A549 (cell line): ENCODE measurements at regions not wholly inside any gene's neighbourhood (a gene's known extent, or its start where the extent isn't known, plus 50 kb on each side); places are given as distances from the start of the nearest gene placed in this dataset.

Experiments used
- ATAC-seq, 2 experiments: fragments of 200-7000 bp in 1 of 2; fragments of >200 bp in 1 of 2; cut with Nextera tagmentation in 1 of 2; cut with Tn5 transposase in 1 of 2; 3 replicates each; pipeline versions ENCODE4 v1.8.0 to v1.9.1; 2018 to 2020; ENCODE audit warnings: mild to moderate bottlenecking in 1 of 2, moderate library complexity in 1 of 2
- CTCF ChIA-PET: fragments of 300-600 bp; sonication (Branson Sonifier 250); formaldehyde crosslinking; extraction: SDS; loops from one replicate; lab custom pipeline; 2021; ENCODE audit warnings: antibody characterized with exemption, inconsistent platforms; lab: Yijun Ruan, JAX
- POLR2A ChIA-PET: fragments of 350-600 bp; formaldehyde crosslinking; extraction: SDS; loops from one replicate; lab custom pipeline; 2021; ENCODE audit warnings: antibody characterized with exemption, inconsistent platforms; lab: Yijun Ruan, JAX
- DNase-seq, 2 experiments: peaks; one replicate each; pipeline versions ENCODE4 v3.0.0 to v3.0.0-alpha.2; 2011 to 2016; ENCODE audit warnings: low read depth in 1 of 2, low spot score in 1 of 2
- FAIRE-seq: peaks from 2 replicates; lab custom pipeline; 2011; peaks lifted over from hg19 to GRCh38; lab: Jason Lieb, UNC
- H3K27ac ChIP-seq, 2 experiments: fragments of >200 bp; sonication (Bioruptor Twin); formaldehyde crosslinking; 3 replicates each; pipeline ENCODE4 v1.5.1; 2016 to 2017
- H3K4me1 ChIP-seq: fragments of >200 bp; sonication (Bioruptor Twin); formaldehyde crosslinking; 3 replicates; pipeline ENCODE4 v1.6.1; 2016
- H3K4me2 ChIP-seq: fragments of >200 bp; sonication (Bioruptor Twin); formaldehyde crosslinking; 3 replicates; pipeline ENCODE4 v1.6.1; 2016
- H3K4me3 ChIP-seq: fragments of >200 bp; sonication (Bioruptor Twin); formaldehyde crosslinking; 3 replicates; pipeline ENCODE4 v1.5.1; 2016
- H3K9me3 ChIP-seq: fragments of >200 bp; sonication (Bioruptor Twin); formaldehyde crosslinking; 3 replicates; pipeline ENCODE4 v1.6.1; 2016
- ATOH8 ChIP-seq: fragments of 250-450 bp; sonication (Bioruptor Pico); IDR thresholded peaks from 2 replicates; pipeline ENCODE4 v1.5.0; 2020; ENCODE audit warnings: low read depth, mild to moderate bottlenecking, moderate library complexity
- BCL3 ChIP-seq: fragments of >200 bp; sonication (Bioruptor Twin); formaldehyde crosslinking; IDR thresholded peaks from 3 replicates; pipeline ENCODE4 v1.6.1; 2016
- CHD4 ChIP-seq: fragments of 200-600 bp; sonication (generic); IDR thresholded peaks from 2 replicates; pipeline ENCODE4 v1.6.1; 2016; ENCODE audit warnings: antibody characterized with exemption, mild to moderate bottlenecking, borderline replicate concordance
- EP300 ChIP-seq, 2 experiments: fragments of >200 bp; sonication (Bioruptor Twin); formaldehyde crosslinking; IDR thresholded peaks; 2 replicates in 1 of 2; 3 replicates in 1 of 2; pipeline ENCODE4 v1.6.1; 2016 to 2017
- ESRRA ChIP-seq: fragments of 150-350 bp; IDR thresholded peaks from 2 replicates; pipeline ENCODE4 v1.6.1; 2014; ENCODE audit warnings: mild to moderate bottlenecking, low read length, borderline replicate concordance
- HDAC2 ChIP-seq: fragments of 200-600 bp; sonication (generic); IDR thresholded peaks from 2 replicates; pipeline ENCODE4 v1.6.1; 2016
- HOXA7 ChIP-seq: fragments of 250-450 bp; sonication (Bioruptor Pico); IDR thresholded peaks from 2 replicates; pipeline ENCODE4 v1.5.0; 2020; ENCODE audit warnings: mild to moderate bottlenecking, moderate library complexity
- HOXB5 ChIP-seq: fragments of 250-450 bp; sonication (Bioruptor Pico); IDR thresholded peaks from 2 replicates; pipeline ENCODE4 v1.5.0; 2020; ENCODE audit warnings: mild to moderate bottlenecking, moderate library complexity
- JUNB ChIP-seq: fragments of >200 bp; sonication (Bioruptor Twin); formaldehyde crosslinking; IDR thresholded peaks from 2 replicates; pipeline ENCODE4 v1.6.1; 2016
- KDM1A ChIP-seq: fragments of 200-600 bp; sonication (generic); IDR thresholded peaks from 2 replicates; pipeline ENCODE4 v1.6.1; 2016; ENCODE audit warnings: low read depth, mild to moderate bottlenecking
- MAFK ChIP-seq: fragments of 450-650 bp; IDR thresholded peaks from 2 replicates; pipeline ENCODE4 v1.6.1; 2014; ENCODE audit not compliant: partially characterized antibody
- MAX ChIP-seq: IDR thresholded peaks from 2 replicates; pipeline ENCODE4 v1.6.1; 2012
- NFE2L2 ChIP-seq: fragments of 150-350 bp; conservative IDR thresholded peaks from 2 replicates; pipeline ENCODE4 v1.6.1; 2014; ENCODE audit warnings: low read length
- NPAS2 ChIP-seq: fragments of 250-450 bp; sonication (Bioruptor Pico); IDR thresholded peaks from 2 replicates; pipeline ENCODE4 v1.8.0; 2022; ENCODE audit warnings: mild to moderate bottlenecking, moderate library complexity, borderline replicate concordance
- NR3C1 ChIP-seq: fragments of >200 bp; sonication (Bioruptor Twin); formaldehyde crosslinking; IDR thresholded peaks from 3 replicates; pipeline ENCODE4 v1.6.1; 2017
- PBX3 ChIP-seq: IDR thresholded peaks from 2 replicates; pipeline ENCODE4 v1.6.1; 2012
- POLR2AphosphoS2 ChIP-seq: conservative IDR thresholded peaks from 2 replicates; pipeline ENCODE4 v1.6.1; 2012; ENCODE audit warnings: low read length, improper control_type of control experiment, inconsistent platforms
- RAD21 ChIP-seq, 2 experiments: fragments of >200 bp in 1 of 2; sonication (Bioruptor Twin) in 1 of 2; formaldehyde crosslinking in 1 of 2; IDR thresholded peaks in 1 of 2; conservative IDR thresholded peaks in 1 of 2; 2 replicates in 1 of 2; 3 replicates in 1 of 2; pipeline ENCODE4 v1.6.1; 2012 to 2018; ENCODE audit warnings: inconsistent platforms in 1 of 2
- RARB ChIP-seq: fragments of 250-450 bp; sonication (Bioruptor Pico); IDR thresholded peaks from 2 replicates; pipeline ENCODE4 v1.8.0; 2021; ENCODE audit warnings: mild to moderate bottlenecking, moderate library complexity
- REST ChIP-seq: fragments of 200-600 bp; sonication (generic); IDR thresholded peaks from 2 replicates; pipeline ENCODE4 v1.6.1; 2016; ENCODE audit warnings: antibody characterized with exemption, mild to moderate bottlenecking, moderate library complexity
- RNF2 ChIP-seq: fragments of 200-600 bp; sonication (generic); IDR thresholded peaks from 2 replicates; pipeline ENCODE4 v1.6.1; 2016; ENCODE audit warnings: low read depth, mild to moderate bottlenecking, antibody characterized with exemption, moderate library complexity, borderline replicate concordance
- TFCP2L1 ChIP-seq: fragments of 250-450 bp; sonication (Bioruptor Pico); IDR thresholded peaks from 2 replicates; pipeline ENCODE4 v1.5.0; 2021; ENCODE audit warnings: mild to moderate bottlenecking
- ZC3H11A ChIP-seq: fragments of 450-650 bp; IDR thresholded peaks from 2 replicates; pipeline ENCODE4 v1.6.1; 2014; ENCODE audit warnings: antibody characterized with exemption, mild to moderate bottlenecking
- ZNF302 ChIP-seq: fragments of 250-450 bp; sonication (Bioruptor Pico); IDR thresholded peaks from 2 replicates; pipeline ENCODE4 v1.9.0; 2021; ENCODE audit warnings: inconsistent platforms, mild to moderate bottlenecking, moderate library complexity
- ZSCAN20 ChIP-seq: fragments of 250-450 bp; sonication (Bioruptor Pico); IDR thresholded peaks from 2 replicates; pipeline ENCODE4 v1.8.0; 2022; ENCODE audit warnings: mild to moderate bottlenecking, moderate library complexity
- WGBS: methylation state at CpG from one replicate; pipeline ENCODE4 v1.1.6; 2017; ENCODE audit errors: missing lambda C conversion rate; 5-methylcytosine and 5-hydroxymethylcytosine counted together

- Histone ChIP-seq H3K4me2 (no peak overlapping the region), H3K4me3 (no peak overlapping the region), H3K4me1 (no peaks in the 10 kb centered on the region), H3K9me3 (no peaks in the 10 kb centered on the region), H3K27ac (no peak overlapping the region)
- ChIA-PET POLR2A (no interaction called here), CTCF (no interaction called here)
- TF ChIP-seq ESRRA (no peak), BCL3 (no peak), HDAC2 (no peak), REST (no peak), MAFK (no peak), EP300 (IDR thresholded peaks at IDR 0.05) (no peak), HOXB5 (CRISPR knock-in tag) (no peak), ZNF302 (CRISPR knock-in tag) (no peak), CHD4 (no peak), RAD21 (conservative IDR thresholded peaks at IDR 0.05 in 1 of 2, IDR thresholded peaks at IDR 0.05 in 1 of 2) (no peak), ZC3H11A (no peak), JUNB (no peak), ATOH8 (no peak), TFCP2L1 (CRISPR knock-in tag) (no peak)
- no peak for ATAC-seq
- 68% methylated on average over 1 of the region's 1 CpG for WGBS
- no peak for FAIRE-seq
- no peak for DNase-seq
Measured at GRCh38 chr2:167602122-167602521, 645.3 kb downstream of the STK39 start.

GRCh38 chr2:167599219-167599618, 648.2 kb downstream of the STK39 start:
- Histone ChIP-seq H3K9me3 (no peaks in the 10 kb centered on the region), H3K4me1 (no peaks in the 10 kb centered on the region), H3K4me2 (no peak overlapping the region)
- DNase-seq (no peak), ATAC-seq (no peak)
- CTCF ChIA-PET = no interaction called here
- no peak for TF ChIP-seq MAX
- no peak for TF ChIP-seq NR3C1
- no peak for TF ChIP-seq HOXA7 (CRISPR knock-in tag)
- no peak for TF ChIP-seq NFE2L2
- TF ChIP-seq REST = no peak
- TF ChIP-seq RARB (CRISPR knock-in tag) = no peak
- TF ChIP-seq ZSCAN20 (CRISPR knock-in tag) = no peak
- no peak for TF ChIP-seq ZC3H11A
- no peak for TF ChIP-seq ESRRA
- no peak for TF ChIP-seq JUNB
- no peak for TF ChIP-seq PBX3
- TF ChIP-seq KDM1A = no peak
- TF ChIP-seq POLR2AphosphoS2 = no peak
- no peak for TF ChIP-seq NPAS2 (CRISPR knock-in tag)
- TF ChIP-seq RNF2 = no peak
- TF ChIP-seq, all 56 proteins: peak for 0
- Histone ChIP-seq H3K27ac (no peak overlapping the region), H3K4me3 (no peak overlapping the region)
- POLR2A ChIA-PET = no interaction called here
- no peak for FAIRE-seq
- 17% methylated on average over 1 of the region's 1 CpG for WGBS
